ENCODE measurements at regions not wholly inside any gene's neighbourhood (a gene's known extent, or its start where the extent isn't known, plus 50 kb on each side); places are given as distances from the start of the nearest gene placed in this dataset.

GRCh38 chr18:60570172-60570571 is 197.6 kb upstream of the MC4R start:
- Histone ChIP-seq H3K9me3 (no peaks in the 10 kb centered on the region), H3K36me3 (replicated peaks in 1 of 2; ENCODE audit: insufficient read depth in 1 of 2, low read depth in 2 of 2) (no peaks in the 10 kb centered on the region), H3K27me3 (no peaks in the 10 kb centered on the region), H3K4me1 (no peaks in the 10 kb centered on the region), H3K27ac (no peak overlapping the region), H3K4me3 (no peak overlapping the region)
- intact Hi-C loops (cut with DNase I): no loop called here
- no peak for ATAC-seq
- 58 to 84% methylated on average over 1 of the region's 1 CpG for WGBS, 2 donors
- DNase-seq: no peak
- TF ChIP-seq POLR2A (IDR thresholded peaks at IDR 0.05) (no peak), CTCF (IDR thresholded peaks at IDR 0.05) (no peak)

GRCh38 chr18:60577457-60577856 is 204.9 kb upstream of the MC4R start:
- H3K4me3 ChIP-seq: no peak overlapping the region
- intact Hi-C loops (cut with DNase I): no loop called here
- TF ChIP-seq POLR2A (IDR thresholded peaks at IDR 0.05): no peak
- no peak for TF ChIP-seq CTCF (IDR thresholded peaks at IDR 0.05)
- no peak for DNase-seq
- no peak overlapping the region for H3K27ac ChIP-seq
- ATAC-seq: no peak
- H3K9me3 ChIP-seq: no peaks in the 10 kb centered on the region
- WGBS, 2 donors: 50 to 61% methylated on average over 1 of the region's 1 CpG
- H3K36me3 ChIP-seq (replicated peaks in 1 of 2; ENCODE audit: insufficient read depth in 1 of 2, low read depth in 2 of 2): no peaks in the 10 kb centered on the region
- no peaks in the 10 kb centered on the region for H3K4me1 ChIP-seq
- H3K27me3 ChIP-seq: no peaks in the 10 kb centered on the region

GRCh38 chr18:60585670-60586069 is 213.1 kb upstream of the MC4R start:
- ATAC-seq (no peak), DNase-seq (no peak)
- Histone ChIP-seq H3K4me3 (no peak overlapping the region), H3K9me3 (no peaks in the 10 kb centered on the region), H3K4me1 (no peaks in the 10 kb centered on the region), H3K36me3 (replicated peaks in 1 of 2; ENCODE audit: insufficient read depth in 1 of 2, low read depth in 2 of 2) (no peaks in the 10 kb centered on the region), H3K27me3 (no peaks in the 10 kb centered on the region), H3K27ac (no peak overlapping the region)
- intact Hi-C loops (cut with DNase I): no loop called here
- TF ChIP-seq CTCF (IDR thresholded peaks at IDR 0.05): no peak

GRCh38 chr18:60593249-60593648 is 220.7 kb upstream of the MC4R start:
- TF ChIP-seq CTCF (IDR thresholded peaks at IDR 0.05) (no peak), POLR2A (IDR thresholded peaks at IDR 0.05) (no peak)
- WGBS, 2 donors: 40 to 44% methylated on average over 5 of the region's 5 CpGs
- intact Hi-C loops (cut with DNase I): no loop called here
- Histone ChIP-seq H3K9me3 (no peaks in the 10 kb centered on the region), H3K4me1 (no peaks in the 10 kb centered on the region), H3K4me3 (no peak overlapping the region), H3K27me3 (no peaks in the 10 kb centered on the region), H3K36me3 (replicated peaks in 1 of 2; ENCODE audit: insufficient read depth in 1 of 2, low read depth in 2 of 2) (no peaks in the 10 kb centered on the region), H3K27ac (no peak overlapping the region)
- DNase-seq: no peak
- ATAC-seq: no peak

- no peak for TF ChIP-seq CTCF (IDR thresholded peaks at IDR 0.05)
Measured at GRCh38 chr18:60596928-60597327, 224.4 kb upstream of the MC4R start.

More at GRCh38 chr18:60596928-60597327, 224.4 kb upstream of the MC4R start:
- H3K4me3 ChIP-seq: no peak overlapping the region
- H3K4me1 ChIP-seq: no peaks in the 10 kb centered on the region
- no peaks in the 10 kb centered on the region for H3K9me3 ChIP-seq
- DNase-seq (no peak), ATAC-seq (no peak)
- intact Hi-C loops (cut with DNase I): no loop called here
- no peaks in the 10 kb centered on the region for H3K36me3 ChIP-seq (replicated peaks in 1 of 2; ENCODE audit: insufficient read depth in 1 of 2, low read depth in 2 of 2)
- H3K27ac ChIP-seq: no peak overlapping the region
- no peaks in the 10 kb centered on the region for H3K27me3 ChIP-seq
- WGBS, 2 donors: 29 to 46% methylated on average over 3 of the region's 3 CpGs

All from body of pancreas (tissue), 4 donors.